IMR-90 (cell line): ENCODE measurements at regions not wholly inside any gene's neighbourhood (a gene's known extent, or its start where the extent isn't known, plus 50 kb on each side); places are given as distances from the start of the nearest gene placed in this dataset.

Experiments used
- ATAC-seq: fragments of 200-7000 bp; cut with Tn5 transposase; 2 replicates; pipeline ENCODE4 v1.9.1; 2020; ENCODE audit warnings: low read depth, mild to moderate bottlenecking, moderate library complexity
- BruUV-seq: library from RNA; stranded (reverse); fragments of 400-500 nt; replicated peaks from 2 replicates; lab custom pipeline; 2021; lab: Mats Ljungman, UMichigan
- CTCF ChIA-PET: fragments of 300-600 bp; formaldehyde crosslinking; extraction: SDS; loops from one replicate; lab custom pipeline; 2021; ENCODE audit warnings: antibody characterized with exemption; lab: Yijun Ruan, JAX
- POLR2A ChIA-PET: fragments of 300-600 bp; sonication (Branson Sonifier 250); formaldehyde crosslinking; loops from one replicate; lab custom pipeline; 2022; ENCODE audit warnings: antibody characterized with exemption; ENCODE audit not compliant: unreplicated experiment; lab: Charles Lee
- DNase-seq: peaks from one replicate; pipeline ENCODE4 v3.0.0; 2013
- H2AFZ ChIP-seq: replicated peaks from 2 replicates; pipeline ENCODE3; 2013; ENCODE audit warnings: low read length, mild to moderate bottlenecking; ENCODE audit not compliant: poor library complexity
- H2AK5ac ChIP-seq: 2 replicates; pipeline ENCODE4 v1.6.1; 2013; ENCODE audit warnings: low read depth, low read length, inconsistent platforms
- H2AK9ac ChIP-seq: replicated peaks from 2 replicates; pipeline ENCODE3; 2013; ENCODE audit warnings: mild to moderate bottlenecking, low read depth, low read length, moderate library complexity; ENCODE audit not compliant: poor library complexity
- H2BK120ac ChIP-seq: 2 replicates; pipeline ENCODE4 v1.6.1; 2013; ENCODE audit warnings: low read depth, low read length, inconsistent platforms
- H2BK15ac ChIP-seq: 3 replicates; pipeline ENCODE4 v1.6.1; 2013; ENCODE audit warnings: low read depth, low read length, inconsistent platforms
- H2BK20ac ChIP-seq: 2 replicates; pipeline ENCODE4 v1.6.1; 2013; ENCODE audit warnings: low read depth, mild to moderate bottlenecking, inconsistent platforms, low read length, moderate library complexity
- H2BK5ac ChIP-seq: 2 replicates; pipeline ENCODE4 v1.6.1; 2013; ENCODE audit warnings: mild to moderate bottlenecking, low read depth, low read length, inconsistent platforms; ENCODE audit not compliant: poor library complexity, severe bottlenecking
- H3K14ac ChIP-seq: replicated peaks from 2 replicates; pipeline ENCODE4 v1.6.1; 2013; ENCODE audit warnings: low read depth, low read length, inconsistent platforms
- H3K18ac ChIP-seq: 2 replicates; pipeline ENCODE4 v1.6.1; 2013; ENCODE audit warnings: low read depth, low read length, control low read depth
- H3K23ac ChIP-seq: 2 replicates; pipeline ENCODE4 v1.6.1; 2013; ENCODE audit warnings: low read depth, low read length, inconsistent platforms
- H3K27ac ChIP-seq: 2 replicates; pipeline ENCODE4 v1.5.1; 2013; ENCODE audit warnings: mild to moderate bottlenecking, control low read depth, low read length; ENCODE audit not compliant: insufficient read depth
- H3K27me3 ChIP-seq: 2 replicates; pipeline ENCODE4 v1.6.1; 2013; ENCODE audit warnings: low read length; ENCODE audit not compliant: control insufficient read depth, insufficient read depth
- H3K36me3 ChIP-seq: 2 replicates; pipeline ENCODE4 v1.6.1; 2013; ENCODE audit warnings: low read length, mixed read lengths; ENCODE audit not compliant: control insufficient read depth, insufficient read depth
- H3K4ac ChIP-seq: 2 replicates; pipeline ENCODE4 v1.6.1; 2013; ENCODE audit warnings: low read depth, low read length, inconsistent platforms
- H3K4me1 ChIP-seq: 2 replicates; pipeline ENCODE4 v1.6.1; 2013; ENCODE audit warnings: low read length, mixed read lengths; ENCODE audit not compliant: control insufficient read depth, insufficient read depth
- H3K4me2 ChIP-seq: 2 replicates; pipeline ENCODE4 v1.6.1; 2013; ENCODE audit warnings: low read depth, mild to moderate bottlenecking, control low read depth, low read length, moderate library complexity
- H3K4me3 ChIP-seq: 2 replicates; pipeline ENCODE4 v1.5.1; 2013; ENCODE audit warnings: low read depth, mild to moderate bottlenecking, control low read depth, low read length, moderate library complexity; ENCODE audit not compliant: insufficient read depth
- H3K56ac ChIP-seq: 2 replicates; pipeline ENCODE4 v1.6.1; 2013; ENCODE audit warnings: low read length, inconsistent platforms; ENCODE audit not compliant: insufficient read depth; ENCODE audit errors: extremely low read depth
- H3K79me1 ChIP-seq, 2 experiments: 2 replicates each; pipeline ENCODE4 v1.6.1; 2013; ENCODE audit warnings: low read length in 2 of 2, inconsistent platforms in 1 of 2, low read depth in 1 of 2
- H3K9ac ChIP-seq: 2 replicates; pipeline ENCODE4 v1.6.1; 2013; ENCODE audit warnings: low read depth, low read length, control low read depth
- H3K9me1 ChIP-seq: 2 replicates; pipeline ENCODE4 v1.6.1; 2013; ENCODE audit warnings: low read length, inconsistent platforms; ENCODE audit not compliant: insufficient read depth
- H3K9me3 ChIP-seq: 2 replicates; pipeline ENCODE4 v1.6.1; 2013; ENCODE audit warnings: low read length; ENCODE audit not compliant: control insufficient read depth, insufficient read depth
- H4K20me1 ChIP-seq: 2 replicates; pipeline ENCODE4 v1.6.1; 2013; ENCODE audit warnings: low read length, inconsistent platforms; ENCODE audit not compliant: insufficient read depth
- H4K5ac ChIP-seq: 2 replicates; pipeline ENCODE4 v1.6.1; 2013; ENCODE audit warnings: mild to moderate bottlenecking, low read depth, low read length, control low read depth
- H4K8ac ChIP-seq, 2 experiments: 2 replicates each; pipeline ENCODE4 v1.6.1; 2013; ENCODE audit warnings: low read depth in 2 of 2, low read length in 2 of 2, control low read depth in 1 of 2, inconsistent platforms in 1 of 2
- H4K91ac ChIP-seq: 2 replicates; pipeline ENCODE4 v1.6.1; 2013; ENCODE audit warnings: low read depth, low read length, inconsistent platforms; ENCODE audit not compliant: insufficient read depth
- CEBPB ChIP-seq: IDR thresholded peaks from 2 replicates; pipeline ENCODE4 v1.6.1; 2012; ENCODE audit warnings: low read depth, low read length, improper control_type of control experiment
- ELK1 ChIP-seq: fragments of 150-350 bp; IDR thresholded peaks from 2 replicates; pipeline ENCODE4 v1.6.1; 2016; ENCODE audit warnings: low read depth, mild to moderate bottlenecking, low read length, moderate library complexity, borderline replicate concordance
- MAFK ChIP-seq: IDR thresholded peaks from 2 replicates; pipeline ENCODE4 v1.6.1; 2012; ENCODE audit warnings: low read depth, low read length, improper control_type of control experiment
- RFX5 ChIP-seq: IDR thresholded peaks from 2 replicates; pipeline ENCODE4 v1.8.0; 2012; ENCODE audit warnings: low read depth, mild to moderate bottlenecking, low read length, moderate library complexity
- WGBS, 2 experiments: methylation state at CpG; one replicate each; pipeline versions ENCODE4 v1.1.5 to v1.1.7; 2013; ENCODE audit warnings: missing lambda C conversion rate in 2 of 2; ENCODE audit not compliant: insufficient read length in 1 of 2; ENCODE audit errors: extremely low coverage in 2 of 2; 5-methylcytosine and 5-hydroxymethylcytosine counted together
- dilution Hi-C: fragments of 300-500 bp; cut with HindIII; formaldehyde crosslinking; loops from one replicate; pipeline ENCODE4 v1.14.3; 2018; ENCODE audit warnings: low sequenced_read_pairs; ENCODE audit not compliant: unreplicated experiment
- in situ Hi-C: fragments of 300-500 bp; cut with MboI; formaldehyde crosslinking; loops from 3 replicates; pipeline ENCODE4 v1.14.3; 2019; ENCODE audit warnings: low sequenced_read_pairs, inconsistent platforms, mixed read lengths
- intact Hi-C: fragments of 100-400 bp; cut with micrococcal nuclease; formaldehyde crosslinking; loops from 2 replicates; pipeline ENCODE4 v1.10.0; 2022

DNA sequence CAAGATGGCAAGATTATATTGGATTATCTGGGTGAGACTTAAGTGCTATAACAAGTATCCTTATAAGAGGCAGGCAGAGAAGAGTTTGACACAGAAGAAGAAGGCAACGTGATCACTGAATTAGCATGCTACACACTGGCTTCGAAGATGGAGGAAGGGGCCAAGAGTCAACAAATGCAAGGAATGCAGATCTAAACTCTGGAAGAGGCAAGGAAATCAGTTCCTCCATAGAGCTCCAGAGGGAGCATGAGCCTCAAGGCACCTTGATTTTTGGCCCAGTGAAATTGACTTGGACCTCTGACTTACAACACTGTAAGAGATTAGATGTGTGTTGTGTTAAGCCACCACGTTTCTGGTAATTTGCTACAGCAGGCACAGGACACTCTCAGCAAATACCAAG, 536.4 kb upstream of the SEL1L start:
- H3K4me3 ChIP-seq = no peak overlapping the region
- peaks cover 7% of the 10 kb centered on the region; the same call in 1 of the 2 replicates for H3K9me3 ChIP-seq
- in situ Hi-C loops (no loop called here), intact Hi-C loops (no loop called here), dilution Hi-C loops (no loop called here)
- no peak overlapping the region for H2AK9ac ChIP-seq
- BruUV-seq = no TSS peak
- CTCF ChIA-PET = no interaction called here
- H3K4me2 ChIP-seq = no peak overlapping the region
- no peak overlapping the region for H3K27ac ChIP-seq
- ATAC-seq (no peak), DNase-seq (no peak)
- no peak overlapping the region for H2AK5ac ChIP-seq
- H4K5ac ChIP-seq = no peak overlapping the region
- no peaks in the 10 kb centered on the region for H3K36me3 ChIP-seq
- POLR2A ChIA-PET = no interaction called here
- no peak overlapping the region for H2AFZ ChIP-seq
- H2BK20ac ChIP-seq = no peak overlapping the region
- no peak overlapping the region for H2BK15ac ChIP-seq
- no peak overlapping the region for H2BK5ac ChIP-seq
- no peaks in the 10 kb centered on the region for H3K9me1 ChIP-seq
- no peak overlapping the region for H4K8ac ChIP-seq
- H4K20me1 ChIP-seq = no peaks in the 10 kb centered on the region
- no CpG with 5 or more reads among the region's 3 CpGs for whole genome bisulfite sequencing, 2 experiments
- H3K56ac ChIP-seq = no peak overlapping the region
- no peaks in the 10 kb centered on the region for H3K27me3 ChIP-seq
- H3K4ac ChIP-seq = no peak overlapping the region
- no peak overlapping the region for H3K9ac ChIP-seq
- no peak overlapping the region for H3K14ac ChIP-seq
- H3K18ac ChIP-seq = no peak overlapping the region
- TF ChIP-seq RFX5 (no peak), ELK1 (no peak), MAFK (no peak), CEBPB (no peak)
- H3K79me1 ChIP-seq = no peaks in the 10 kb centered on the region
- H3K23ac ChIP-seq = no peak overlapping the region
- no peak overlapping the region for H4K91ac ChIP-seq
- no peak overlapping the region for H2BK120ac ChIP-seq
- H3K4me1 ChIP-seq = no peaks in the 10 kb centered on the region
